ENCODE measurements at regions not wholly inside any gene's neighbourhood (a gene's known extent, or its start where the extent isn't known, plus 50 kb on each side); places are given as distances from the start of the nearest gene placed in this dataset.

DNA sequence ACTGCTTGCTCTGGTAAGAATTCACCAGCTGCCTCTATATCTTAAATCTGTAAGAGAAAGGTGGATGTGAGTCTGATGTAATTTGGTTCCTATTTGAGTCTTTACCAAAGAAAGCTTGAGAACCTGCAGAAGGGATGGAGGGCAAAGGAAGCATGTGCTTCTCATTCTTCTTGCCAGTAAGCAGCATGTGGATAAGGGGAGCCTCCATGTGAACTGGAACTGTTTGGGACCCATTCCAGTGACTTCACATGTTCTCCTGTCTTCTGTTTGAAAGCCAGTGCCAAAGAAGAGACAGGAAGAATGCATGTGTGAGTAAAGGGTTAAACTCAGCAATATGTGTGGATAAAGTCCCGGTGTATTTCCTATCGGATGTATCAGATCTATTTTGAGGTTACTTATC, 119.6 kb upstream of the ADGRL2 start:
- no peak for FAIRE-seq
- intact Hi-C loops (cut with micrococcal nuclease; ENCODE audit: unreplicated experiment) (no loop called here), in situ Hi-C loops (cut with HindIII; ENCODE audit: extremely low pct_ligation_motif_present, low pct_unique_long_range_greater_than_20kb) (no loop called here)
- 0% methylated on average over 2 of the region's 2 CpGs for WGBS (ENCODE audit: low lambda C conversion rate)
- H3K4me1 ChIP-seq (ENCODE audit: insufficient read depth, low read length) = no peaks in the 10 kb centered on the region
- H3K4me3 ChIP-seq (replicated peaks in 1 of 3; ENCODE audit: insufficient read depth in 1 of 3, low read depth in 2 of 3, low read length in 3 of 3) = no peak overlapping the region
- H2AFZ ChIP-seq (ENCODE audit: low read length) = no peak overlapping the region
- no peaks in the 10 kb centered on the region for H3K79me2 ChIP-seq (ENCODE audit: insufficient read depth, low read length)
- POLR2A ChIA-PET = no interaction called here
- CTCF ChIA-PET (ENCODE audit: low intra/inter-chr PET ratio, low total read pairs) = no interaction called here
- no peak overlapping the region for H3K9ac ChIP-seq (ENCODE audit: insufficient read depth, low read depth, low read length)
- TF ChIP-seq ZNF713 (CRISPR knock-in tag; IDR thresholded peaks at IDR 0.05) = no peak
- no peak for TF ChIP-seq KDM5B (CRISPR knock-in tag; IDR thresholded peaks at IDR 0.05; ENCODE audit: borderline replicate concordance)
- TF ChIP-seq ZNF124 (CRISPR knock-in tag; IDR thresholded peaks at IDR 0.05) = no peak
- no peak for TF ChIP-seq MIER3 (CRISPR knock-in tag; IDR thresholded peaks at IDR 0.05; ENCODE audit: borderline replicate concordance)
- TF ChIP-seq, protein P1, sequence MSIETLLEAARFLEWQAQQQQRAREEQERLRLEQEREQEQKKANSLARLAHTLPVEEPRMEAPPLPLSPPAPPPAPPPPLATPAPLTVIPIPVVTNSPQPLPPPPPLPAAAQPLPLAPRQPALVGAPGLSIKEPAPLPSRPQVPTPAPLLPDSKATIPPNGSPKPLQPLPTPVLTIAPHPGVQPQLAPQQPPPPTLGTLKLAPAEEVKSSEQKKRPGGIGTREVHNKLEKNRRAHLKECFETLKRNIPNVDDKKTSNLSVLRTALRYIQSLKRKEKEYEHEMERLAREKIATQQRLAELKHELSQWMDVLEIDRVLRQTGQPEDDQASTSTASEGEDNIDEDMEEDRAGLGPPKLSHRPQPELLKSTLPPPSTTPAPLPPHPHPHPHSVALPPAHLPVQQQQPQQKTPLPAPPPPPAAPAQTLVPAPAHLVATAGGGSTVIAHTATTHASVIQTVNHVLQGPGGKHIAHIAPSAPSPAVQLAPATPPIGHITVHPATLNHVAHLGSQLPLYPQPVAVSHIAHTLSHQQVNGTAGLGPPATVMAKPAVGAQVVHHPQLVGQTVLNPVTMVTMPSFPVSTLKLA (IDR thresholded peaks at IDR 0.05) = peak; percentile 75
- no peak for TF ChIP-seq HMGA1 (CRISPR knock-in tag; conservative IDR thresholded peaks at IDR 0.05)
- TF ChIP-seq FOXC1 (CRISPR knock-in tag; IDR thresholded peaks at IDR 0.05; ENCODE audit: borderline replicate concordance) = no peak
- no peak overlapping the region for H3K4me2 ChIP-seq (ENCODE audit: low read depth, low read length)
- H3K9me3 ChIP-seq (ENCODE audit: low read length) = 0 out of 2 replicates have a peak, but pooled peaks cover 6% of the 10 kb centered on the region
- DNase-seq (ENCODE audit: low spot score) = no peak
- H3K27me3 ChIP-seq (ENCODE audit: control insufficient read depth in 1 of 2, insufficient read depth in 2 of 2, low read length in 2 of 2) = no peaks in the 10 kb centered on the region
- no peaks in the 10 kb centered on the region for H4K20me1 ChIP-seq (ENCODE audit: insufficient read depth, low read length)
- H3K27ac ChIP-seq (ENCODE audit: extremely low read length, insufficient read depth, low read length) = no peak overlapping the region
- no TSS peak for BruUV-seq (replicated peaks)
- no peaks in the 10 kb centered on the region for H3K36me3 ChIP-seq (replicated peaks in 1 of 2; ENCODE audit: control insufficient read depth in 1 of 2, insufficient read depth in 2 of 2, low read length in 2 of 2)
- no peak for ATAC-seq

DNA sequence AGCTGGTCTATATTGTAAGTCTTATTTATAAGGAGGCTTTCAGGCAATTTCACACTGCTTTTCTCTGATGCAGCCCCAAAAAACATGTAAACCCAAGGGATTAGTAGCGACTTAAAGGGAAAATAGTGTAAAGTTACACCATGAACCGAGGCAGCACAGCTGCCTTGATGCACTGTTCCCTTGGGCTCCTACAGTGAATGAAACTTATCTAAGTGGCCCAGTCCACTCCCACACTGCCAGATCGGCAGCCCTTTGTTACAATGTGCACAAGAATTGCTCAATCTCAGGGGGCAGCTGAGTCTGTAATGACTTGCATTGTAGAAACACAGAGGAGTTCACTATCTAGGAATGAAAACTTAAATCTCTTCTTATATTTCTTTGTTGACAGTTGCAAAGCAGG, 120.8 kb upstream of the ADGRL2 start:
- Histone ChIP-seq H3K9me3 (ENCODE audit: low read length) (0 out of 2 replicates have a peak, but pooled peaks cover 6% of the 10 kb centered on the region), H3K79me2 (ENCODE audit: insufficient read depth, low read length) (no peaks in the 10 kb centered on the region), H3K27ac (ENCODE audit: extremely low read length, insufficient read depth, low read length) (no peak overlapping the region), H2AFZ (ENCODE audit: low read length) (no peak overlapping the region), H3K4me1 (ENCODE audit: insufficient read depth, low read length) (no peaks in the 10 kb centered on the region), H4K20me1 (ENCODE audit: insufficient read depth, low read length) (no peaks in the 10 kb centered on the region), H3K4me2 (ENCODE audit: low read depth, low read length) (no peak overlapping the region), H3K4me3 (replicated peaks in 1 of 3; ENCODE audit: insufficient read depth in 1 of 3, low read depth in 2 of 3, low read length in 3 of 3) (no peak overlapping the region), H3K36me3 (replicated peaks in 1 of 2; ENCODE audit: control insufficient read depth in 1 of 2, insufficient read depth in 2 of 2, low read length in 2 of 2) (no peaks in the 10 kb centered on the region), H3K27me3 (ENCODE audit: control insufficient read depth in 1 of 2, insufficient read depth in 2 of 2, low read length in 2 of 2) (no peaks in the 10 kb centered on the region), H3K9ac (ENCODE audit: insufficient read depth, low read depth, low read length) (no peak overlapping the region)
- peak; percentile 53; the same call in 2 of the 3 replicates for ATAC-seq
- intact Hi-C loops (cut with micrococcal nuclease; ENCODE audit: unreplicated experiment) = no loop called here
- no peak for FAIRE-seq
- BruUV-seq (replicated peaks) = no TSS peak
- ChIA-PET POLR2A (no interaction called here), CTCF (ENCODE audit: low intra/inter-chr PET ratio, low total read pairs) (no interaction called here)
- WGBS (ENCODE audit: low lambda C conversion rate) = 13% methylated on average over 3 of the region's 3 CpGs
- peak; percentile 3 for DNase-seq (ENCODE audit: low spot score)
- in situ Hi-C loops (cut with HindIII; ENCODE audit: extremely low pct_ligation_motif_present, low pct_unique_long_range_greater_than_20kb) = no loop called here
- TF ChIP-seq, protein P2, sequence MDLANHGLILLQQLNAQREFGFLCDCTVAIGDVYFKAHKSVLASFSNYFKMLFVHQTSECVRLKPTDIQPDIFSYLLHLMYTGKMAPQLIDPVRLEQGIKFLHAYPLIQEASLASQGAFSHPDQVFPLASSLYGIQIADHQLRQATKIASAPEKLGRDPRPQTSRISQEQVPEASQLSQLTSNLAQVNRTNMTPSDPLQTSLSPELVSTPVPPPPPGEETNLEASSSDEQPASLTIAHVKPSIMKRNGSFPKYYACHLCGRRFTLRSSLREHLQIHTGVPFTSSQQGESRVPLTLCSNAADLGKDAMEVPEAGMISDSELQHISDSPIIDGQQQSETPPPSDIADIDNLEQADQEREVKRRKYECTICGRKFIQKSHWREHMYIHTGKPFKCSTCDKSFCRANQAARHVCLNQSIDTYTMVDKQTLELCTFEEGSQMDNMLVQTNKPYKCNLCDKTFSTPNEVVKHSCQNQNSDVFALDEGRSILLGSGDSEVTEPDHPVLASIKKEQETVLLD (CRISPR knock-in tag; IDR thresholded peaks at IDR 0.05; ENCODE audit: low read depth) = no peak
- no peak for TF ChIP-seq TRIM24 (CRISPR knock-in tag; IDR thresholded peaks at IDR 0.05)
- peak; percentile 61; the same call in 1 of the 2 replicates for TF ChIP-seq CEBPB (IDR thresholded peaks at IDR 0.05; ENCODE audit: borderline replicate concordance, low read depth, low read length)
- no peak for TF ChIP-seq CREM (IDR thresholded peaks at IDR 0.05)
- TF ChIP-seq CREM (CRISPR knock-in tag; IDR thresholded peaks at IDR 0.05) = no peak
- TF ChIP-seq ZNF605 (CRISPR knock-in tag; IDR thresholded peaks at IDR 0.05) = no peak
- TF ChIP-seq, protein P3, sequence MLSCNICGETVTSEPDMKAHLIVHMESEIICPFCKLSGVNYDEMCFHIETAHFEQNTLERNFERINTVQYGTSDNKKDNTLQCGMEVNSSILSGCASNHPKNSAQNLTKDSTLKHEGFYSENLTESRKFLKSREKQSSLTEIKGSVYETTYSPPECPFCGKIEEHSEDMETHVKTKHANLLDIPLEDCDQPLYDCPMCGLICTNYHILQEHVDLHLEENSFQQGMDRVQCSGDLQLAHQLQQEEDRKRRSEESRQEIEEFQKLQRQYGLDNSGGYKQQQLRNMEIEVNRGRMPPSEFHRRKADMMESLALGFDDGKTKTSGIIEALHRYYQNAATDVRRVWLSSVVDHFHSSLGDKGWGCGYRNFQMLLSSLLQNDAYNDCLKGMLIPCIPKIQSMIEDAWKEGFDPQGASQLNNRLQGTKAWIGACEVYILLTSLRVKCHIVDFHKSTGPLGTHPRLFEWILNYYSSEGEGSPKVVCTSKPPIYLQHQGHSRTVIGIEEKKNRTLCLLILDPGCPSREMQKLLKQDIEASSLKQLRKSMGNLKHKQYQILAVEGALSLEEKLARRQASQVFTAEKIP (CRISPR knock-in tag; IDR thresholded peaks at IDR 0.05; ENCODE audit: borderline replicate concordance) = no peak

Data from HepG2 (cell line).